ENCODE measurements at regions not wholly inside any gene's neighbourhood (a gene's known extent, or its start where the extent isn't known, plus 50 kb on each side); places are given as distances from the start of the nearest gene placed in this dataset.

DNA sequence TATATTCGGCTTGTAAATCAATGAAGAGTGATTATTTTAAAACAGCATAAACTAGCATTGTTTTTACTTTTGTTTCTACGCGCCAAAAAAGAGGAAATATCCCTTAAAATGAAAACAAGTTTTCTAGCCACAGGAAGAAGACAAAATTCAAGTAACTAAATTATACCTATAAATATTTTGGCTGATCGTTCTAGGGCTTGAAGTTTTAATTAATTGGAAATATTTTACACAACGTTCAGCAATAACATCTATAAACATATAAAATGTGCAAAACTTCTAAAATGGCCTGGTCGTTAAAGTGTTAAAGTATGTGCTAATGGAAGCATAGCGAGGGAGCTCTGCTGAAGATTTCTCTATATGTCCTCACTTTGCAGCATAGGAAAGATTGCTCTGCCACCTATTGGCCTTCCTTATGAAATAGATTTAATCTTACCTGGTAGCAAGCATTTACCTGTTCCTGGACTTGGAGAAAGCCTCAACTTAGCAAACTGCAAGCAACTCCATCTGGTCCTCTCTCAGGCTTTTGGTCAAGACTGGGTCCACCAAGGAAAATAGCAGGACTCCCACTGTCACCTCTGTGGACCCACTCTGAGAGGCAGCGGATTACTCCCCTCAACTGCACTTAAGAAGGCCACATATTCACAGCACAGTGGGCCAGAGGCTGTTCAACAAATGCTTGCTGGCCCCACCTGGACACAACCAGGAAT is 351.3 kb upstream of the RUNX1 start:
- TF ChIP-seq, protein P1, sequence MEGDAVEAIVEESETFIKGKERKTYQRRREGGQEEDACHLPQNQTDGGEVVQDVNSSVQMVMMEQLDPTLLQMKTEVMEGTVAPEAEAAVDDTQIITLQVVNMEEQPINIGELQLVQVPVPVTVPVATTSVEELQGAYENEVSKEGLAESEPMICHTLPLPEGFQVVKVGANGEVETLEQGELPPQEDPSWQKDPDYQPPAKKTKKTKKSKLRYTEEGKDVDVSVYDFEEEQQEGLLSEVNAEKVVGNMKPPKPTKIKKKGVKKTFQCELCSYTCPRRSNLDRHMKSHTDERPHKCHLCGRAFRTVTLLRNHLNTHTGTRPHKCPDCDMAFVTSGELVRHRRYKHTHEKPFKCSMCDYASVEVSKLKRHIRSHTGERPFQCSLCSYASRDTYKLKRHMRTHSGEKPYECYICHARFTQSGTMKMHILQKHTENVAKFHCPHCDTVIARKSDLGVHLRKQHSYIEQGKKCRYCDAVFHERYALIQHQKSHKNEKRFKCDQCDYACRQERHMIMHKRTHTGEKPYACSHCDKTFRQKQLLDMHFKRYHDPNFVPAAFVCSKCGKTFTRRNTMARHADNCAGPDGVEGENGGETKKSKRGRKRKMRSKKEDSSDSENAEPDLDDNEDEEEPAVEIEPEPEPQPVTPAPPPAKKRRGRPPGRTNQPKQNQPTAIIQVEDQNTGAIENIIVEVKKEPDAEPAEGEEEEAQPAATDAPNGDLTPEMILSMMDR (IDR thresholded peaks at IDR 0.05 in 4 of 5, conservative IDR thresholded peaks at IDR 0.05 in 1 of 5), result peak; percentile 54 to 71 (median 59)
- TF ChIP-seq POLR2A (IDR thresholded peaks at IDR 0.05), result no peak
